NAMALWA (cell line): ENCODE measurements at regions not wholly inside any gene's neighbourhood (a gene's known extent, or its start where the extent isn't known, plus 50 kb on each side); places are given as distances from the start of the nearest gene placed in this dataset.

Source experiments
- DNase-seq: peaks from one replicate; pipeline ENCODE4 v3.0.0-alpha.2; 2015; ENCODE audit warnings: low spot score

- DNase-seq, result no peak
Observed at GRCh38 chr1:60431593-60431992, 358.0 kb upstream of the C1orf87 start.

- no peak for DNase-seq
Observed at GRCh38 chr1:60430375-60430774, 356.8 kb upstream of the C1orf87 start.

GRCh38 chr1:60428127-60428526 lies 354.6 kb upstream of the C1orf87 start:
- no peak for DNase-seq

- DNase-seq, result no peak
Observed at GRCh38 chr1:60427701-60428100, 354.1 kb upstream of the C1orf87 start.

- DNase-seq, result no peak
Observed at GRCh38 chr1:60427194-60427593, 353.6 kb upstream of the C1orf87 start.

- peak; percentile 28 for DNase-seq
Observed at GRCh38 chr1:60425528-60425927, 352.0 kb upstream of the C1orf87 start.

DNA sequence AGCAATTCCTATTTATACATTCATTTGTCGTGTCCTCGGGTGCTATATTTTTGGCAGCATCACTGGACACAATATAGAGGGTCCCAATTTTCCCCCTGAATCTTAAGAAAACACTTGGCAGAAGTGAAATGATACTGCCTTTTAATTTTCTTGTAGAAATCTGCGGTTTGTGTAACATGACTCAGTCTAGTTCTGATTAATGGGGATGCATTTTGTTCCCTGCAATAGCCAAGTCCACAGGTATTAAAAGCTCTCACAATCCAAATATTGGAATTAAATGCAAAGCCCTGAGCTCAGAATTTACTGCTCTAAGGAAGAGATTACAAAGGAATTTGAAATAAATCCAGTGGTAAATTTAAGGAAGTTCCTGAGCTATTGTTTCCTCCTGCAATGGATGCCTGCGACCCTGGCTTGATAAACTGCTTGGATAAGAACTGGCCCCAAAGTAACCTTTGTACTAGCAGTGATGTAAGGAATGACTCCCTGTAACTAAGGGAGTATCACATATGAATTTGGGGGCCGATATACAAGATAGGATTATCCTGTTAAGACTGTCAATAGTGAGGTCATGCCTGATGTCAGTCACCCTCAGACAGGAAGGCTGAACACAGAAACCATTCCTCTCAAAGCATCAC lies 349.7 kb upstream of the C1orf87 start:
- no peak for DNase-seq

- no peak for DNase-seq
Observed at GRCh38 chr1:60421965-60422364, 348.4 kb upstream of the C1orf87 start.

- no peak for DNase-seq
Observed at GRCh38 chr1:60419023-60419422, 345.5 kb upstream of the C1orf87 start.

DNA sequence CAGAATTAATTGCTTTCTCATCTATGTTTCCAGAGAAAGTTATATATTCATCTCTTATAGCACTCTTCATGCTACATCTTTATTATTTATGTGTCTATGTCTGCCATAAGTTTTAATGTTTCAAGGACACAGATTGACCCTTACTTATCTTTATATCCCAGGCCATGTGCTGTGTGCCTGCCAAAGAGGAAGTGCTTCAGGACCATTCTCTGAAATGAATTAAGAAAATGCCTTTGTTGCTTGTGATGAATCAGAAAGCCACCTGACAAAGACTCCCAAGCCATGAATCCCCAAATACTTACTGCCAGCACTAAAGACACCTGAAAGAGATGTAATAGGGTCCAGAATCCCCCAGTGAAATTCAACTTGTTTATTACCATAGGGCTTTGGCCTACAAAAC lies 342.1 kb upstream of the C1orf87 start:
- no peak for DNase-seq

- no peak for DNase-seq
Observed at GRCh38 chr1:60413091-60413490, 339.5 kb upstream of the C1orf87 start.

GRCh38 chr1:60411591-60411990 lies 338.0 kb upstream of the C1orf87 start:
- DNase-seq, result no peak

DNA sequence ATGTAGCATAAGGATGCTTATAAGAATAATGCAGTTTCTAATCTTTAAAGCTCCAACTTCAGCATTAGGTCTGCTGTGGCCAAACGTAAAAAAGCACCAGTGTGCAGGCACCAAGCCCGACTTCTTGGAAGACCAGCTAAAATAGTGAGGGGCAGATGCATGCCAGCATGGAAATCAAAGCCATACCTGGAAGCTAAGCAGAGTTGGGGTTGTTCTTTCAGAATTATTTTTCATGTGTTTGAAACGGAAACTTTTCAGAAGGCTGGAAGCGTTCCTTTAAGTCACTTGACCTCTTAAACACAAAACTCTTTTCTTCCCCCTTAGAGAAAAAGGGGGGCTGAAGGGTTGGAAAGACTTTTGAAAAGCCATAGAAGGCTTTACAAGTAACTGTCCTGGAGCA lies 329.2 kb upstream of the C1orf87 start:
- no peak for DNase-seq

DNA sequence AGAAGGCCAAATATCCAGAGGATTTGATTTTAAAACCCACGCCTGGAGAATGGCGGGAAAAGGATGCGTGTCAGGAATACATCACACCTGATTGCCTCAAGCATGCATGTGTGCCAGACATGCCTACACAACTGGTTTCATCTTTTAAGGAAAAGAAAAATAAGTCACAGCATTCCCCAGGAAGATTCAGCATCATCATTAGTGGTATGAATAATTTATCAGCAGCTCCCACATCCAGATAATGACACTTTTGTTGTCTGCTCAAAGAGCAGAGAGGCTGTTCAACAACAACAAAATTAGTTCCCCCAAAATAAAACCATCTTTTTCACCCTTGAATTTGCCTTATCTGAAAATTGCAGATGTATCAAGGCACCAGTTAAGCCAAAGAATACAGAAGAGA lies 328.6 kb upstream of the C1orf87 start:
- no peak for DNase-seq

GRCh38 chr1:60394436-60394835 lies 320.9 kb upstream of the C1orf87 start:
- peak; percentile 63 for DNase-seq

DNA sequence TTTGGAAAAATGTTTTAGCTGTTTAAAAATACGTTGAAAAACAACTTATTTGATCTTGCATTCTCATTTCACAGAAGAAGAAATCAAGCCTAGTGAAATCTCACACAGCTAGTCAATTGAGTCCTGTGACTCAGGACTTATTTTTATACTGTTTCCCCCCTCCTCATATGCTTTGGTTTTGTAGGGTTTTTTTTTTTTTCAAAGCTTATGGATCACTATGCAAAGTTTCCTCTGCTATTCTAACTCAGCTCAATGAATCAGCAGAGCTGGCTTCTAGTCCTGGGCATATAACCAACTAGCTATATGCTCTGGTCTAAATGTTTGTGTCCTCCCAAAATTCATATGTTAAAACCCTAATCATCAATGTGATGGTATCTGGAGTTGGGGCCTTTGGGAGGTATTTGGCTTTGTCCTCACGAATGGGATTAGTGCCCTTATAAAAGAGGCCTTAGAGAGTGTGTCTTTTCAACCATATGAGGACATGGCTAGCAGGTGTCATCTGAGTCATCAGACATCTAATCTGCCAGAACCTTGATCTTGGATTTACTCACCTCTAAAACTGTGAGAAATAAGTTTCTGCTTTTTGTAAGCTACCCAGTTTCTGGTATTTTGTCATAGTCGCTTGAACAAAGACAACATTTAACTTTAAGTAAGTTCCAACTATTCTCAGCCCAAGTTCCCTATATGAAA lies 317.2 kb upstream of the C1orf87 start:
- DNase-seq, result no peak

DNA sequence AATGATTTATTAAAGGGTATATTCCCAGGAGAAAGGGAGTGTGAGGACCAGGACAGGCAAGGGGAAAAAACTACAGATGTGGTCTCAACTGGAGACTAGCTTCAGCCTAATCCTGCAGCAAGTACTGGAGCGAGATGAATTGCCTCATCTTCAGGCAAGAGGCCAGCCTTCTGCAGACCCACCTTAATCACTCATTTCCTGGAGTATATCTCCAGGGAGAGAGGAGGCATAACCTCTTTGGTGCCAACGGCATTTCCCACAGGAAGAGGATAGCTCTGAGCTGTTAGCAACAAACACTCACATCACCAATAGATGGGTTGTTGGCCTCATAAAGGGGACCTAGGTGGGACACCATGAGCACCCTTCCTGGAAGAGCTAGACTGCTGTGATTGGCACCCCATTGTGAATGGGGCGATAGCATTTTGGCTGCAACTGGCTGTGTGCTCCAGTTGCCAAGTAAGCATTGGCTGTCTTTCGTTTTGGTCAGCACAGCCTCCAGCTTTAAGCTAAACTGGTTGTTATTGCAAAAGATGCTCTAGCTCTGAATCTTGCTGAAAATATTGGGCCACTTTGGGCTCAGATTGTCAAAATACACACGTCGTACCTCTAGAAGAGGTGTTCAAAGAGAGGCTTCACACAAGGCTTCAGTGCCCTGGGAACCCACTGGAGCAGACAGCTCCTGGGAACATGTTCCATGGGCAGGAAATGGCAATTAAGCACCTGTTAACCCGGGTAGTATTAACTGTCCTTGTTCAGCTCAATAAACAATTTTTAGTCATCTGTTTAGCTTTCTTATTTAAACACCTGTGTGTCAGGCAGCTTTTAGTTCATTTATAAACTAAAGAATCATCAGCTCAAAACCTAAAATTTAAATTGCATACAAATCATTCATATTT lies 314.8 kb upstream of the C1orf87 start:
- no peak for DNase-seq

- no peak for DNase-seq
Observed at GRCh38 chr1:60387175-60387574, 313.6 kb upstream of the C1orf87 start.

GRCh38 chr1:60386249-60386648 lies 312.7 kb upstream of the C1orf87 start:
- DNase-seq, result no peak

DNA sequence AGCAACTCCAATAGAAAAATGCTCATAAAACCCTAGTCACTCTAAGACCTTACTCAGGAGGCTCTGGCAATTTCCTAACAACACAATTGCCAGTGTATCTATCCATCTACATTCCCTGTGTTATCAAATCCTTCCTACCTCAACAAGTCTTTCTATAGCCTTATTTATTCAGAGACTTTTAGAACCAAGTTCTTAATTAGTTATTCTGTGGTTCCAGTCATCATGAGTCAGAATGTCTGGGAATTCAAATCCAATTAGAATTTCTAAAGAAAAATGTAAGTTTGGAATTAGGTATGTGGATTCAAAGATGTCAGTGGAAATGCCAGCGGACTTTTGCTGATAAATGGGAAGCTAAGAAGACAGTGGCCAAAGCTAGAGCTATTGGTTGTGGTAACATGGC lies 302.6 kb upstream of the C1orf87 start:
- DNase-seq, result no peak

GRCh38 chr1:60374537-60374936 lies 301.0 kb upstream of the C1orf87 start:
- no peak for DNase-seq

- DNase-seq, result no peak
Observed at GRCh38 chr1:60367532-60367931, 294.0 kb upstream of the C1orf87 start.

- no peak for DNase-seq
Observed at GRCh38 chr1:60359431-60359830, 285.9 kb upstream of the C1orf87 start.
